Liver (tissue), 7 donors: ENCODE measurements at regions not wholly inside any gene's neighbourhood (a gene's known extent, or its start where the extent isn't known, plus 50 kb on each side); places are given as distances from the start of the nearest gene placed in this dataset.

Source experiments
- DNase-seq: peaks from one replicate; pipeline ENCODE4 v3.0.0-alpha.2; 2017; ENCODE audit warnings: low spot score
- H3K27ac ChIP-seq, 2 donors: one replicate each; pipeline ENCODE4 v1.7.0; 2013; ENCODE audit warnings: inconsistent platforms in 2 of 2, low read length in 2 of 2, control low read depth in 1 of 2, low read depth in 1 of 2, mild to moderate bottlenecking in 1 of 2
- H3K27me3 ChIP-seq, 4 donors: one replicate each; pipeline versions ENCODE4 v1.6.1 to v1.7.0; 2013; ENCODE audit warnings: low read length in 3 of 4, inconsistent platforms in 1 of 4, mild to moderate bottlenecking in 1 of 4, moderate library complexity in 1 of 4; ENCODE audit not compliant: control insufficient read depth in 4 of 4, insufficient read depth in 4 of 4
- H3K36me3 ChIP-seq, 4 donors: one replicate each; pipeline versions ENCODE4 v1.6.1 to v1.7.0; 2013; ENCODE audit warnings: low read length in 3 of 4, mild to moderate bottlenecking in 3 of 4, low read depth in 1 of 4, moderate library complexity in 1 of 4; ENCODE audit not compliant: control insufficient read depth in 4 of 4, insufficient read depth in 3 of 4
- H3K4me1 ChIP-seq, 4 donors: one replicate each; pipeline versions ENCODE4 v1.6.1 to v1.7.0; 2013; ENCODE audit warnings: low read length in 3 of 4, mild to moderate bottlenecking in 3 of 4, moderate library complexity in 1 of 4; ENCODE audit not compliant: control insufficient read depth in 4 of 4, insufficient read depth in 4 of 4
- H3K4me3 ChIP-seq, 3 donors: one replicate each; pipeline versions ENCODE4 v1.6.1 to v1.7.0; 2013; ENCODE audit warnings: low read length in 3 of 3, control low read depth in 1 of 3, low read depth in 1 of 3, mild to moderate bottlenecking in 1 of 3
- H3K9ac ChIP-seq, 2 donors: one replicate each; pipeline ENCODE4 v1.7.0; 2013; ENCODE audit warnings: low read length in 2 of 2, mild to moderate bottlenecking in 2 of 2, moderate library complexity in 2 of 2, control low read depth in 1 of 2, low read depth in 1 of 2
- H3K9me3 ChIP-seq, 4 donors: one replicate each; pipeline versions ENCODE4 v1.6.1 to v1.7.0; 2013; ENCODE audit warnings: low read length in 3 of 4; ENCODE audit not compliant: control insufficient read depth in 4 of 4
- FOXA1 ChIP-seq: IDR thresholded peaks from 2 replicates; pipeline ENCODE4 v1.6.1; 2016; ENCODE audit warnings: antibody characterized with exemption
- GABPA ChIP-seq, 2 donors: IDR thresholded peaks in 1 of 2; conservative IDR thresholded peaks in 1 of 2; 2 replicates each; pipeline ENCODE4 v1.6.1; 2016; ENCODE audit warnings: antibody characterized with exemption in 2 of 2, mild to moderate bottlenecking in 1 of 2, moderate library complexity in 1 of 2
- HNF4G ChIP-seq: IDR thresholded peaks from 2 replicates; pipeline ENCODE4 v1.6.1; 2016; ENCODE audit warnings: antibody characterized with exemption
- JUND ChIP-seq, 2 donors: IDR thresholded peaks; 2 replicates each; pipeline ENCODE4 v1.6.1; 2016; ENCODE audit warnings: antibody characterized with exemption in 2 of 2
- NR2F2 ChIP-seq: IDR thresholded peaks from 2 replicates; pipeline ENCODE4 v1.6.1; 2016; ENCODE audit warnings: antibody characterized with exemption
- RAD21 ChIP-seq, 2 donors: IDR thresholded peaks; 2 replicates each; pipeline ENCODE4 v1.6.1; 2016; ENCODE audit warnings: antibody characterized with exemption in 2 of 2, mild to moderate bottlenecking in 2 of 2
- REST ChIP-seq: IDR thresholded peaks from 2 replicates; pipeline ENCODE4 v1.6.1; 2016; ENCODE audit warnings: antibody characterized with exemption, mild to moderate bottlenecking
- WGBS: extraction: QIAGEN DNeasy Blood & Tissue Kit; methylation state at CpG from one replicate; pipeline ENCODE4 v1.1.7; 2013; 5-methylcytosine and 5-hydroxymethylcytosine counted together
- donor health status: healthy.
- donor health status: healthy.
- donor health status: healthy.
- donor health status: healthy.

GRCh38 chrY:7692701-7693100 lies 781.1 kb upstream of the AMELY start:
- no peak overlapping the region for H3K9ac ChIP-seq

GRCh38 chrY:7687086-7687485 lies 775.5 kb upstream of the AMELY start:
- no peaks in the 10 kb centered on the region for H3K36me3 ChIP-seq
- TF ChIP-seq REST (no peak), RAD21 (IDR thresholded peaks at IDR 0.05) (no peak), JUND (IDR thresholded peaks at IDR 0.05) (no peak)
- H3K9me3 ChIP-seq = no peaks in the 10 kb centered on the region
- no peak for DNase-seq
- no peak overlapping the region for H3K4me3 ChIP-seq
- no peak overlapping the region for H3K9ac ChIP-seq
- no peaks in the 10 kb centered on the region for H3K4me1 ChIP-seq
- H3K27ac ChIP-seq = no peak overlapping the region
- H3K27me3 ChIP-seq = no peaks in the 10 kb centered on the region
- WGBS = 86% methylated on average over 3 of the region's 3 CpGs

More at GRCh38 chrY:7692701-7693100, 781.1 kb upstream of the AMELY start:
- TF ChIP-seq REST = no peak
- no peak for TF ChIP-seq FOXA1
- no peak for TF ChIP-seq HNF4G
- no peak for TF ChIP-seq GABPA (IDR thresholded peaks at IDR 0.05 in 1 of 2, conservative IDR thresholded peaks at IDR 0.05 in 1 of 2)
- H3K9me3 ChIP-seq = no peaks in the 10 kb centered on the region
- no peak for DNase-seq
- H3K36me3 ChIP-seq = no peaks in the 10 kb centered on the region
- no peaks in the 10 kb centered on the region for H3K27me3 ChIP-seq
- no peak overlapping the region for H3K27ac ChIP-seq
- 70% methylated on average over 1 of the region's 1 CpG for WGBS
- H3K4me1 ChIP-seq = no peaks in the 10 kb centered on the region
- H3K4me3 ChIP-seq = no peak overlapping the region

- 89% methylated on average over 2 of the region's 2 CpGs for WGBS
- TF ChIP-seq NR2F2 (no peak), HNF4G (no peak)
- H3K9me3 ChIP-seq = no peaks in the 10 kb centered on the region
- H3K36me3 ChIP-seq = no peaks in the 10 kb centered on the region
- no peak overlapping the region for H3K4me3 ChIP-seq
- H3K9ac ChIP-seq = no peak overlapping the region
- no peak overlapping the region for H3K27ac ChIP-seq
- no peaks in the 10 kb centered on the region for H3K27me3 ChIP-seq
- no peak for DNase-seq
- no peaks in the 10 kb centered on the region for H3K4me1 ChIP-seq
Measured at GRCh38 chrY:7684546-7684945, 773.0 kb upstream of the AMELY start.
